ENCODE measurements at regions not wholly inside any gene's neighbourhood (a gene's known extent, or its start where the extent isn't known, plus 50 kb on each side); places are given as distances from the start of the nearest gene placed in this dataset.

- TF ChIP-seq POLR2A (IDR thresholded peaks at IDR 0.05) (no peak), CTCF (IDR thresholded peaks at IDR 0.05) (no peak)
These were observed 605.0 kb upstream of the USP15 start for GRCh38 chr12:61655241-61655640.
